D721Med (cell line): ENCODE measurements at regions not wholly inside any gene's neighbourhood (a gene's known extent, or its start where the extent isn't known, plus 50 kb on each side); places are given as distances from the start of the nearest gene placed in this dataset.

Experiments used
- DNase-seq: peaks from one replicate; pipeline ENCODE4 v3.0.0; 2011; ENCODE audit warnings: low spot score; ENCODE audit not compliant: insufficient read length
- FAIRE-seq: peaks from 2 replicates; lab custom pipeline; 2011; peaks lifted over from hg19 to GRCh38; lab: Jason Lieb, UNC
- CTCF ChIP-seq: IDR thresholded peaks from 2 replicates; pipeline ENCODE4 v1.5.1; 2012; ENCODE audit warnings: mild to moderate bottlenecking, control low read depth; ENCODE audit not compliant: insufficient read depth; ENCODE audit errors: missing control alignments

- TF ChIP-seq CTCF = no peak
- FAIRE-seq (no peak), DNase-seq (no peak)
Observed at GRCh38 chr16:35497399-35497798, 2038.0 kb downstream of the TP53TG3F start.

GRCh38 chr16:35506018-35506897 lies 2046.8 kb downstream of the TP53TG3F start:
- TF ChIP-seq CTCF = no peak
- FAIRE-seq (no peak), DNase-seq (no peak)

GRCh38 chr16:35506898-35507194 lies 2047.4 kb downstream of the TP53TG3F start:
- no peak for TF ChIP-seq CTCF
- FAIRE-seq (no peak), DNase-seq (no peak)

GRCh38 chr16:35510701-35511100 lies 2051.3 kb downstream of the TP53TG3F start:
- FAIRE-seq = no peak
- no peak for DNase-seq
- TF ChIP-seq CTCF = no peak

- no peak for FAIRE-seq
- TF ChIP-seq CTCF = no peak
- DNase-seq = no peak
Observed at GRCh38 chr16:35516551-35516950, 2057.1 kb downstream of the TP53TG3F start.

- FAIRE-seq (no peak), DNase-seq (no peak)
- no peak for TF ChIP-seq CTCF
Observed at GRCh38 chr16:35516971-35517370, 2057.6 kb downstream of the TP53TG3F start.

- DNase-seq (no peak), FAIRE-seq (no peak)
- TF ChIP-seq CTCF = no peak
Observed at GRCh38 chr16:35523991-35524390, 2064.6 kb downstream of the TP53TG3F start.
